Bronchial epithelial cell (primary cell): ENCODE measurements at regions not wholly inside any gene's neighbourhood (a gene's known extent, or its start where the extent isn't known, plus 50 kb on each side); places are given as distances from the start of the nearest gene placed in this dataset.
"Not testable (repeated sequence)": the region's sequence is repeated elsewhere in the genome, so short reads cannot be mapped to it uniquely, and the experiment has no call there.

Source experiments
- DNase-seq: peaks from one replicate; pipeline ENCODE4 v3.0.0-alpha.2; 2010; ENCODE audit warnings: low read depth
- FAIRE-seq: peaks from 2 replicates; lab custom pipeline; 2011; peaks lifted over from hg19 to GRCh38; lab: Jason Lieb, UNC
- H3K27me3 ChIP-seq: 2 replicates; pipeline ENCODE4 v1.5.1; 2011; ENCODE audit warnings: low read length; ENCODE audit not compliant: control insufficient read depth, insufficient read depth
- H3K36me3 ChIP-seq: 2 replicates; pipeline ENCODE4 v1.5.1; 2011; ENCODE audit warnings: low read length; ENCODE audit not compliant: control insufficient read depth, insufficient read depth
- H3K4me3 ChIP-seq: 2 replicates; pipeline ENCODE4 v1.5.1; 2011; ENCODE audit warnings: mild to moderate bottlenecking, low read depth, low read length, control low read depth
- CTCF ChIP-seq: IDR thresholded peaks from 2 replicates; pipeline ENCODE4 v1.5.1; 2011; ENCODE audit warnings: mild to moderate bottlenecking, moderate library complexity, low read length, control low read depth, inconsistent platforms; ENCODE audit not compliant: insufficient read depth, severe bottlenecking

GRCh38 chr9:136603901-136604814, 58.3 kb upstream of the NOTCH1 start:
- Histone ChIP-seq H3K36me3 (no peaks in the 10 kb centered on the region), H3K27me3 (no peaks in the 10 kb centered on the region), H3K4me3 (no peak overlapping the region)
- FAIRE-seq (no peak), DNase-seq (no peak)
- TF ChIP-seq CTCF: no peak

- DNase-seq: no peak
- Histone ChIP-seq H3K27me3 (no peaks in the 10 kb centered on the region), H3K4me3 (no peak overlapping the region), H3K36me3 (no peaks in the 10 kb centered on the region)
- no peak for FAIRE-seq
- TF ChIP-seq CTCF: no peak
Observed at GRCh38 chr9:136603216-136603615, 57.4 kb upstream of the NOTCH1 start.

- FAIRE-seq: no peak
- Histone ChIP-seq H3K36me3 (no peaks in the 10 kb centered on the region), H3K4me3 (no peak overlapping the region), H3K27me3 (no peaks in the 10 kb centered on the region)
- TF ChIP-seq CTCF: no peak
- peak; percentile 23 for DNase-seq
Observed at GRCh38 chr9:136602193-136602885, 56.5 kb upstream of the NOTCH1 start.

- FAIRE-seq (peak; percentile 99), DNase-seq (peak; percentile 36)
- not testable (repeated sequence) for H3K27me3 ChIP-seq, H3K4me3 ChIP-seq, H3K36me3 ChIP-seq
Observed at GRCh38 chr9:136601250-136601973, 55.6 kb upstream of the NOTCH1 start.

GRCh38 chr9:136599811-136600660, 54.2 kb upstream of the NOTCH1 start:
- no peaks in the 10 kb centered on the region for H3K27me3 ChIP-seq
- no peaks in the 10 kb centered on the region for H3K36me3 ChIP-seq
- FAIRE-seq: no peak
- DNase-seq: no peak
- no peak overlapping the region for H3K4me3 ChIP-seq
- TF ChIP-seq CTCF: no peak
